Activated CD4-positive, alpha-beta T cell treated with anti-CD3 and anti-CD28 coated beads, Interleukin-2, amount 50 U/mL, for 16 hours (primary cell): ENCODE measurements at regions not wholly inside any gene's neighbourhood (a gene's known extent, or its start where the extent isn't known, plus 50 kb on each side); places are given as distances from the start of the nearest gene placed in this dataset.
"Not testable (repeated sequence)": the region's sequence is repeated elsewhere in the genome, so short reads cannot be mapped to it uniquely, and the experiment has no call there.

Experiments
- DNase-seq: peaks from one replicate; pipeline ENCODE4 v3.0.0-alpha.2; 2020

DNA sequence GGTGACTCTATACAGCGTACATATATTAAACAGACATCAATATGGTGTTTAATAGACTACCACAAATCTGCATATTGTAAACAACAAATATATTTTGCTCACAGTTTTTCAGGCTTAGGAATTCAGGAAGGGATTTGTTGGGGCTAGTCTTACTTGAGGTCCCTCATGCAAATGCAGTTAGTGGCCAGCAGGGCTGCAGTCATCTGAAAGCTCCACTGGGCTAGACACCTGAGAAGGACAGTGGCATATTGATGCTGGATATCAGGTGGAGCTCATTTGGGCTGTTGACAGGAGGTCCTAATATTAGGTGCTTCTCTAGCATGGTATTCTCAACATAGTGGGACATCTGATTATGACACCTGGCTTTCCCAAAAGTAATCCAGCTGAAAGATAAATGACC is 493.8 kb upstream of the PABPC4L start:
- DNase-seq, result no peak

DNA sequence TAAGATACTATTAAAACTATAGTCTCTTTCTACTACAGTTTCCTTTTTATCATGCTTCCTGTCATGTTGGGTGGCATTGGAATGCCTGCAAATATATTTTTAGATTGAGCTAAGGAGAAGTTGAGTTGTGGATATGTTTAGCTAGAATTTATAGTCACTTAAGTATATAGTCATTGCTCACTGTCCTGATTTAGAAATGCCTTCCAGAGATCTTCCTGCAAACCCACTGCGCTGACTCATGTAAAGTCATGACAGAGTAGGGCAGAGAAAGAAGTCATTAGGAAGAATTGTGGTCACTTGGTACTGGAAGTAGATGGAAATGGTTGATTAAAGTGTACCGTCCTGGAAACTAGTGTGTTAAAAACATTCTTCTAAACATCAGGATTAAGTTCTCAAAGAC is 490.3 kb upstream of the PABPC4L start:
- no peak for DNase-seq

DNA sequence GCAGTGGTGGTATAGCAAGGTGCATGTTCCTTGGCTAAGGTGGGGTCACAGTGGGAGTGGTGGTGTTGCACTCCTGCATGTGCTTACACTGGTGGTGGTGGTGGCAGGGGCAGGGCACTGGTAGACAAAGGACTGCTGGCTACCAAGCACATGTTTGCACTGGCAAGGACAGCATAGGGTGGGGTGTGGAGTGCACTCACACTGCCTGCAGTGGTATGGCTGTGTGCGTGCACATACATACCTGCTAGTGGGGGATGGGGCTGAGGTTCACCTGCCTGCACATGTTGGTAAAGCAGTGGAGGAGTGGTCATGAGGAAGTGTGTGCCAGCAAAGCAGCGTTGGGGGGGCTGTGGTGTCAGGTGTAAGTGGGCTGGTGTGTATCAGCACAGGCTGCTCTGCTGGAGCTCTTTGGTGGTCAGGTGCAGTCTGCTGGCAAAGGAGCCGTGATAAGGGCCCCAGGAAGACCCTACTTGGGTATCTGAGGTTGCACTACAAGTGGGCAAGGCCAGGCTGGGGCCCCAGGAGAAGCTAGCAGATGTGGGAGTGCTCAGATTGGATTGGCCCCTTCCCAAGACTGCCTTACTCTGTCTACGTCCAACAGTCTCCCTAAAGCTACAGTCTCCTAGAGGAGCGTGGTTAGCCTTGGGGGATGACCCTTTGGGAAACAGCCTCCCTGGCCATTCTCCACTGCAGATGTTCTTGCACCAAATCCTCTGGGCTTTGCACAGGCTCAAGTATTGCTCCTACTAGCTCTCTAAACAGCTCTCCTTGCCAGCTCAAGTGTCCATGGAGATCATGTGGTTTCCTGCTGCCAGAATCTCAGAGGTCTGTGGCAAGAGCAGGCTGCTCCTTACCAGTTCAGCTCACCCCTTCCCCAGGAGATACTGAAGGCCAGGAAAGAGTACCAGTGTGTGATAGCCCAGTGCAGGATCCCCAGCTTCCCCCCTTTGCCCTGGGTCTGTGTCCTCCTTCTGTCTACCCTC is 486.3 kb upstream of the PABPC4L start:
- no peak for DNase-seq

DNA sequence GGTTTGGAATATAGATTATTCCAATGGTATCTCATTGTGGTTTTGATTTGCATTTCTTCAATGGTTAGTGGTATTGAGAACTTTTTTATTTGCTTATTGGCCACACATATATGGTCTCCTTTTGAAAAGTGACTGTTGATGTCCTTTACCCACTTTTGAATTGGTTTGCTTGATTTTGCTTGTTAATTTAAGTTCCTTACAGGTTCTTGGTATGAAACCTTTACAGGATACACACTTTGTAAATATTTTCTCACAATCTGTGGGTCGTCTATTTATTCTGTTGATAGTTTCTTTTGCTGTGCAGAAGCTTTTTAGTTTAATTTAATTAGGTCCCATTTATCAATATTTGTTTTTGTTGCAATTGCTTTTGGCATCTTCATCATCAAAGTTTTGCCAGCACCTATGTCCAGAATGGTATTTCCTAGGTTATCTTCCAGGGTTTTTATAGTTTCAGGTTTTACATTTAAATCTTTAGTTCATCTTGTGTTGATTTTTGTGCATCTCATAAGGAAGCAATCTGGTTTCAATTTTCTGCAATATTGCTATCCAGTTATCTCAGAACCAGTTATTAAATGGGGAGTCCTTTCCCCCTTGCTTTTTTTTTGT is 475.7 kb upstream of the PABPC4L start:
- no peak for DNase-seq

DNA sequence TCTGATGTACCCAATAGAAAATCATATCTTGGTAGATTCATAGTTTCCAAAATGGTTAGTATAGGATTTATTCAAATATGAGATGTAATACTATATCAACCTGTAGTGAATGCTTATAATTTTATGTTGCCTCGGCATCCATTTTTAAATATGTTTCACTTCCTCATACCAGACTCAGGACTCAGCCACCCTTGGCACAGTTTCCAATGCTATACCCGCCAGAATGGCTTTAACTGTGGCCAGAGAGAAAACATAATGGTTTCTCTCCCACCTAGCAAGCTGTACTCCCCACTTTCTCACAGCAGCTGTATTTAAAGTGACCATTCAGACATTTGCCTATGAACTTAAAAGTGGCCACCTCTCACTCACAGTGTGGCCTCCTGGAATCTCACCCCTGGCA is 466.6 kb upstream of the PABPC4L start:
- no peak for DNase-seq

DNA sequence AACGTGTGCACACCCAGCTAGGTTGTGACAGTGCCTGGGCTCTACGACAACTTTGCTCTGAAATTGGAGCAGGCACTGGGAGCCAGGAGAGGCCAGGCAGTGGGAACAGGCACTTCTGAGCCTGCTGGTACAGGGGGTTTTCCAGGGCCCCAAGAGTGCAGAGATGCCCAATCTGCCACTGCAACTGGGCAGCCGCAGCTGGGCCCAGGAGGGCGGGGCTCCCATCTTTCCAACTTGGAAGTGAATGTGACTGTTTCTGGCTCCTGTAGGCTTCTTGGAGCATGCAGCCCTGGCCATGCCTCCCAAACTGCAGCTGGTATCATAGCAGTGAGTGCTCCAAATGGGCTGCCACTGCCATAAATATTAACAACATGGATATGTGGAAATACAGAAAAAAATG is 465.1 kb upstream of the PABPC4L start:
- no peak for DNase-seq

DNA sequence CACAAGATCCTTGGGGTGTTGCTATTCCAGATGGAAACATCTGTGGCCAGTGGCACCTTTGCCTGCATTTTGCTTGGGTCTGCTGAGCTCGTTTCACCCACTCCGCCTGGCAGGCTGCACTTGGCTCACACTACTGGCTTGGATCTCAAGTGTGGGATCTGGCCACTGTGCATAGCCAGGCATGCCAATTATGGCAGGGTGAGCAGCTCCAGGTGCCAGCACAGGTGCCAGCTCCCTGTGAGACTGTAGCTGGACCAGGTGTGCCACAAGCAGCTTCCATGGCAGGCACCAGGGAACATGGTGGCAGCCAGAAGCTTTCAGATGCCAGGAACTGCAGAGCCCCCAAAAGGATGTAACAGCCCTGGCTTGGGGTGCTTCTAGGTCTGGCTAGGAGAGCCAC is 463.8 kb upstream of the PABPC4L start:
- DNase-seq, result no peak

DNA sequence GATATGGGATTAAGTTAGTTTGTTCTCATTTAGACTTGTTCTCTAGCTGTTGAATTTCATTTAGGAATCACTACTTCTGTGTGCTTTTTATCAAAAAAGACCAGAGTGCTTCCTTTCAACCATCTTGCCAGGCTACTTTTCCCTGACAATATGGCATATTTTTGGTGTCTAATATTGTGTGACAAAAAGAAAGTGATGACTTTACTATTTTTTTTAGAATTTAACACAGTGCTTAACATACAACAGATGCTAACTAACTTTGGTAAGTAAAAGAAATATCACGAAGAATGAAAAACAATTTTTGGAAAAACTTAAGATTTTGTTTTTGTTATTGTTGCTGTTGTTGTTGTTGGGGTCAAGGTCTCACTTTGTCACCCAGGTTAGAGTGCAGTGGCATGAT is 462.2 kb upstream of the PABPC4L start:
- no peak for DNase-seq

DNA sequence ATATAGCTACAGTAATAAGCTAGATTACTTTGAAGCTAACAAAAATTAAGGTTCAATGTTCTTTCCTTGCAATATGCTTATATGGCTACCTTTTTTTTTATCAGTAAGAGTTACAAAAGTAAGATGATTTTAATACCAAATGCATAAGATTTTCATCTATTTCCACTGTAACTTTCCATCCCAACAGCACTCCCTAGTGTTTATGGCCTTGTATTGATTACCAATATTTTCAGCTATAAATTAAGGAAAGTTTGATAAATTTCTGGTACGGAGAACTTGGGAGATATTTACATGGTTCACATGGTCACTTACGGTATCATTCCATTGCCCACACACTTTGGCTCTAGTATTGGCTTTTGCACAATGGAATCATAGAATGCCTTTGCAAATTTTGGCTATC is 448.9 kb upstream of the PABPC4L start:
- DNase-seq, result no peak

DNA sequence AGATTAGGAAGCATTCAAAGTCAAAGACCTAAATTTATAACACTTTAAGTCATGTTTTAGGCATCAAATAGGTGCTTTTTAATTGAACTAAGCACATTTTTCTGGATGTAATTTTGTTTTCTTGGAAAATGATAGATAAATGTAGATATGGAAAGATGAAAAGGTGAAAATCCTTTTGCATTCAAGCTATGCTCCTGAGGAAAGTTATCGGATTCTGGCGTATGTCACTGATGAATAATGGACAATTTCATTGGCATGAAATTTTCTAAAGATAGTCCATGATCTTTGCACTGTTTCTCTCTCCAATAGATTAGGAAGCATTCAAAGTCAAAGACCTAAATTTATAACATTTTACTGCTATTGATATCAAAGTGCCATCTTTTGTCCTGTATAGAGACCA is 444.2 kb upstream of the PABPC4L start:
- no peak for DNase-seq

DNA sequence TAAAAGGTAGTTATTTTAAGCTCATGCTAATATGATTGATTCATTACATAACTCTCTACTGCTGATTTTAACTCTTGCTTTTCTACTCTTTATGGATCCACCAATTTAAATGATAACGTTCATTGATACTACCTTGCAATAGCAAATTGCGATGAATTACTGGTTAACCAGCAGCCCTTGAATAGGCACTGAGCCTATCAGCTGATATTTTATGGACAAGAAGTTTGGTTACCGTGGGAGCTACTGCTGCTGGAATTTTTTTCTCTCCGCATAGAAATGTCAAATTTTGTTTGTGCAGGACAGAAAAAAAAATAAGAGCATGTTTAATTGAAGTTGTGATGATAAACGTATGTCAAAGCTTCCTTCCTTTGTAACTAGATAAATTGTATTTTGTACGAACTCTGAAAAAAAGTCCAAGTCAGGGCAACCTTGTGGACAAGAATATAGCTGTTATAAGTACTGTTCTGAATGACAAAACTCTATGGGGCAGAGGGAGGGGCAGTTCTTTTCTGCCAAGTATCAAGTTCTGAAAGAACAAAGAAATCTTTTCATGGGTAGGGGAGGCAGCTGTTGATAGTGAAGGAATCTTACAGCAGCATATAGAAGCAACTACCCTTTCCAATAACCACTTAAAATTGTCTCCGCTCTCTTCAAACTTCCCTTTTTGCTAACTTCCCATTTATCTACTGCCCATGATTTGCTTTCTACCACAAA is 434.9 kb upstream of the PABPC4L start:
- no peak for DNase-seq

DNA sequence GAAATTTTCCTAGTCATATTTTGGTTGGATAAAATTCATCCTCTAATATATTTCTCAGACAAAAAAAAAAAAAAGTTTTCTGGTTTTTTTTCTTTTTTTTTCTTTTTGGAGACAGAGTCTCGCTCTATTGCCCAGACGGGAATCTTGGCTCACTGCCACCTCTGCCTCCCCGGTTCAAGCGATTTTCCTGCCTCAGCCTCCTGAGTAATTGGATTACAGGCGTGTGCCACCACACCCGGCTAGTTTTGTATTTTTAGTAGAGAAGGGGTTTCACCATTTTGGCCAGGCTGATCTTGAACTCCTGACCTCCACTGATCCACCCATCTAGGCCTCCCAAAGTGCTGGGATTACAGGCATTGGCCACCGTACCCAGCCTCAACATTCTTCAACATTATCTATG is 432.7 kb upstream of the PABPC4L start:
- no peak for DNase-seq

DNA sequence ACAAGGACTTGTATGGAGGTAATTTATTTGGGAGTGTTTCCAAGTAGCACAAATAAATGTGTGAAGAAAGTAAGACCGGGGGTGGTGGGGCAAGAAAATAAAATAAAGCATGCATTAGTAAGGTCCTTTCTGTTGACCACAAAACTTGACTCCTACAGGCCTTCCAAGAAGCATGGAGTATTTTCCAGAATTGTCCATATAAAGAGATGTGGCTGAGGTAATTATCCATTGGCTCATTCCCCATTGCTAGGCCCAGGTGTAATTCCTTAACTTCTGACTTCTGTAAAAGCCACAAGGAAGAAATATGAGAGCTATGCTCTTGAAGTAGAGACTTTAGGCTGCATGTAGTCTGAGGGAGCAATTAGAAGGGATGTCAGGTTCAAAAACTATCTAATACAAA is 430.5 kb upstream of the PABPC4L start:
- DNase-seq, result no peak

DNA sequence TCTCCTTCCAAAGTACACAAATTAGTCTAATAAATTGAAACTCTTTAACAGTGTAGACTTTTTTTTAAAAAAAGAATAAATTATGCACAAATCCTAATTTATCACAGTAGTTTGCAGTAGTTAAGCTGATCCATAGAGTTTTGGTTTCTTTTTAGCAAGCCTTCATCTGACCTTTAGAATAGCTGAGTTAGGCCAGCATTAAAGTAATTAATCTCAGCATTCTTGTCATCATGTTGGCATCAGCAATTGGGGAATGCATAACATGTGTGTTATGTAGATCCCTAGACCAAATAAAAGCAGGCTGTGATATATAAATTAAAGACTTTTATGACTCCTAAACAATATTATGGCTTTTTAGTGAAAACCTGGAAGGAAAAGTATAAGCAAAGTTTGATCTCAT is 426.5 kb upstream of the PABPC4L start:
- no peak for DNase-seq

DNA sequence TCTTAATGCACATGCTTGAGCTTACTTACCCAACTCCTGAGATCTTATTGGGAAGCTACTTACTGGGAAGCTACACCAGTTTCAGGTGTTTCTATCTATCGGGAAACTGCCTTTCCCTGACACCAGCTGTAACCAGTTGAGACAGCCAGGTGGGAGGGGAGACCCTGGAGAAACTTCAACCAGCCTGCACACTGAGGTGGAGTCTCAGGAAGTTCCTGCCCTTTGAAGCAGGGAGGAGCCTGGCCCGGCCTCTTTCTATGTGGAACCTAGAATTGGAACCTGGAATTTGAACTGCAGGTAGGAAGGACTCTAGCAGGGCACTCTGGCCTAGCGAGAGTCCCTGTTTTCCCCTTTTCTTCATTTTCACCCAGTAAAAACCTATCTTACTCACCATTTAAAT is 425.8 kb upstream of the PABPC4L start:
- DNase-seq, result no peak

DNA sequence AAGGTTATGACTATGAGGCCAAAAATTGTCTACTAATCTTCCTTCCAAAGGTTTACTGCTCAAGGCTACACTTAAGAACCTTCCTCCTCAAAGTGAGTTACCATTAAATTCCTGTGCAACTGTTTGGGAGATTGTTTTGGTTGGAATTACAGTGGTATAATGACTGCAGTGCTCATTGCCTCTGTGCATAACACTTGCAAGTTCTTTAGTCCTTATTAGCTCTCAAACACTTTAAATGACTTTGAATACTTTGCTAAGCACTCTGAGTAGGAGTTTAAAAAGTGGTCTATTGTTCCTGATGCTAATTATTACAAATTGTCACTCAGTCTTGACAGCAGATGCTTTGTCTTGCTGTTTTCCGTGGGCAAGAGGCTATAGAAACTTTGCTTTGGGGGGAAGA is 422.8 kb upstream of the PABPC4L start:
- DNase-seq, result no peak

DNA sequence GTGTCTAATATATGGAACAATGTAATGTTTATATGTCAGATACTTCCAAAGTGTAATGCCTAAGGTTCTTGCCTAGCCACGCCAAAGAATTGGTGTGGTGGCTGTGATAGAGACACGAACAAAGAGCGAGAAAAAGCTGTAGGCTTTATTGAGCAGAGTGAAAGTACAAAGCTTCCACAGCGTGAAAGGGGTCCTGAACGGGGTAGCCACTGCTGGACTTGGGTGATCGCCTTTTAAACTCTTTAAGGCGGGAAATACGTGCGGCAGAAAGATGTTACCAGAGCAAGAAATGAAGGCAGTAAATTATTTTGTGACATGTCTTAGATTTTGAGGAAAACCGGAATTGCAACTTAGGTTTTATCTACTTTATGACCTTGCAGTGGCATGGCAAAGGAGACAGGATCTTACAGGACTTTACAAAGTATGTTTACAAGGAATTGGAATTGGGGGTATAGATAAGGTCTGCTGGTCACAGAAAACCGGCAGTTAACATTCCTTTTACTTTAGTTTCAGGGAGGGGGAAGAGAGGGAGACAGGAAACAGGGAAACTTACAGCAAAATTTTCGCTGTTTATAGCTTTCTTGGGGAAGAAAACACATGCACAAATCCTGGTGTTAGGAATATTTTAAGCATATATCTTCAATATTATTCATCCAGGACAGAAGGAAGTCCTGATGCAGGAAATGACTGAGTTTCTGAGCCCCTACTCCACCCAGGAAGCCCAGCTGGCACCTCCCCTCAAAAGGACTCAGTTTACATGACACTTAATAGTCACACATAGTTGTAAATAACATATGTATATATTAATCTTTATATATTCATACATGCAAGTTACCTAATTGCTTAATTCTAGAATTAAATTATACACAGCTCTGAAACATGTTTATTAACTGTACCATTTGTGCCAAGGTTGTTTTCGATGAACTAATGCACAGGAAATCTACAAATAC is 421.3 kb upstream of the PABPC4L start:
- DNase-seq, result not testable (repeated sequence)

DNA sequence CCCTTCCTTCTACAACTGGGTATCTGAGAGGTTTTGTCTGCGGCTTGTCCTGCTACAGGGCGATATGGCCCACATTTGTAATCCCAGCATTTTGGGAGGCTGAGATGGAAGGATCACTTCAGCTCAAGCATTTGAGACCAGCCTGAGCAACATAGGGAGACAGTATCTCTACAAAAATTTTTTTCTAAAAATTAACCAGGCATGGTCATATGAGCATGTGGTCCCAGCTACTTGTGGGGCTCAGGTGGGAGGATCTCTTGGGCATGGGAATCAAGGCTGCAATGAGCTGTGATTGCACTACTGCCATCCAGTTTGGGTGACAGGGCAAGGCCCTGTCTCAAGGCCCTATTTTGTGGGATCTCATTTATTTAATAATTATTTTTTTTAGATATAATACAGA is 420.6 kb upstream of the PABPC4L start:
- DNase-seq, result no peak

DNA sequence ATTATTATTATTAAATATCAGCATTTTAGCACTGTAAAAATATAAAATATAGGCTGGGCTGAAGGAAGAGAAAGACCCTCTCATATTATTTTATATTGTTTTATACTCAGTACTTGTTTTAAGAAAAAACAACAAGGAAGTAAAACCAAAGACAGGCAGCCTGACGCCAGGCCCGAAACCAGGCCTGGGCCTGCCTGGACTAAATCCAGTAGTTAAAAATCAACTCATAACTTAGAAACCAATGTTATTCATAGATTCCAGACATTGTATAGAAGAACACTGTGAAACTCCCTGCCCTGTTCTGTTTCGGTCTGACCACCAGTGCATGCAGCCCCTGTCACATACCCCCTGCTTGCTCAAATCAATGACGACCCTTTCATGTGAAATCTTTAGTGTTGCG is 420.1 kb upstream of the PABPC4L start:
- DNase-seq, result not testable (repeated sequence)

DNA sequence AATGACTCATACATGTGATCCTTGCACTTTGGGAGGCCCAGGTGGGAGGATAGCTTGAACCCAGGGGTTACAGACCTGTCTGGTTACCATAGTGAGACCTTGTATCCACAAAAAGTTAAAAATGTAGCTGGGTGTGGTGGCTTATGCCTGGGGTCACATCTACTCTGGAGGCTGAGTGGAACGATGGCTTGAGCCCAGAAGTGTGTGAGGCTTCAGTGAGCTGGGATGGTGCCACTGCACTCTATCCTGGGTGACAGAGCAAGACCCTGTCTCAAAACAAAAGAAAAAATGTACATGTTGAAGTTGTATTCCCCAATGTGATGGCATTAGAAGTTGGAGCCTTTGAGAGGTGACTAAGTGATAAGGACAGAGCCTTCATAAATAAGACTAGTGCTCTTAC is 409.4 kb upstream of the PABPC4L start:
- DNase-seq, result no peak

DNA sequence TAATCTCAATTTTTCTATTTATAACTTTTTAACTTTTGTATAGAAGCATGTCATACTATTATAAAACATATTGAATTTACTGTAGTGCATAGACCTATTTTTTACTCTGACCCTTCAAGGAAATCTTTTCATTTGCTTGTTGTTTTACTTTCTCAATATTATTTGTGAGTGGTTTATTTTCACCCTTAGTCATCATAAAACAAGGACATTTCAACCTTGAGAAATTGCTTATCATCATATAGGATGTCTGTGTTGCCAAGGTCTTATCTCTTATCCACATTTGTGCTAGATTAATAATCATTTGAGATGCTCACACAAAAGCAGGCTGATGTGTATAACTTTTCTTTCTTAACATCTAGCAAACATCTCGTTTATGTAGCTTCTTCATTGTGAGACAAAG is 408.6 kb upstream of the PABPC4L start:
- DNase-seq, result no peak

DNA sequence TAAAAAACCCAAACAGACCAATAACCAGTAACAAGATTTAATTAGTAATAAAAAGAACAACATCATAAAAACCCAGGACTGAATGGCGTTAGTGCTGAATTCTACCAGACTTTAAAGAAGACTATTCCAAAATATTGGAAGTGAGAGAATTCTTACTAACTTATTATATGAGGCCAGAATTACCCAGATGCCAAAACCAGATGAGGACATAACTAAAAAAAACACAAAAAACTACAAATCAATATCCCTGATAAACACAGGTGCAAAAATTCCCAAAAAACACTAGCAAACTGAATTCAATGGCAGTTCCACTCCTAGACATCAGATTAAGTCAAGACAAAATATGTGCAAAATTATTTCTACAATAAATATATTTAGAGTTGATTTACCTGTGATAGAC is 400.1 kb upstream of the PABPC4L start:
- no peak for DNase-seq

DNA sequence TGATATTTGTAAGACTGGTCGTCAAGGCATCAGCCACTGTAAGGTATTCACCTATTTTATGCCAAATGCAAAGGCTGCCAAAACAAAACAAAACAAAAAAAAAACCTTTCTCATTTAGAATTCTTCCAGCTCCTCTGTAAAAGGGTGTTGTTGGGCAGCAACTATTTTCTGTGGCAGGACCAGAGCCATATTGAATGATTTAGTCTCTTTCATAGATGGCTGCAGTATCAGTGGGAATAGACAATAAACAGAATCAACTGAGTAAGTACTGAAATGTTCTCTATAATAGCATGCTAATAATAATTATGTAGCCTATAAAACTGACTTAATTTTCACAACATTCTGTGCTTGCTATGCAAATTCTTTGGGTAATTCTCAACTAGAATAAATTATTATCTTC is 389.7 kb upstream of the PABPC4L start:
- DNase-seq, result no peak
